KOPT-K1 (cell line): ENCODE measurements at regions not wholly inside any gene's neighbourhood (a gene's known extent, or its start where the extent isn't known, plus 50 kb on each side); places are given as distances from the start of the nearest gene placed in this dataset.
A peak's percentile ranks its signal among the peaks of the same experiment; 100 is the strongest.

Experiments used
- H3K27ac ChIP-seq: fragments of 200-600 bp; sonication (generic); 2 replicates; pipeline ENCODE4 v1.5.1; 2016; ENCODE audit warnings: antibody characterized with exemption, mild to moderate bottlenecking, low read depth, low read length; ENCODE audit not compliant: poor library complexity, severe bottlenecking
- H3K36me3 ChIP-seq: fragments of 200-600 bp; sonication (generic); 2 replicates; pipeline ENCODE4 v1.5.1; 2017; ENCODE audit warnings: antibody characterized with exemption, mild to moderate bottlenecking, low read length, moderate library complexity; ENCODE audit not compliant: insufficient read depth
- H3K9me3 ChIP-seq: fragments of 200-600 bp; sonication (generic); 2 replicates; pipeline ENCODE4 v1.5.1; 2017; ENCODE audit warnings: antibody characterized with exemption, low read length, mild to moderate bottlenecking; ENCODE audit not compliant: insufficient read depth, poor library complexity, severe bottlenecking

GRCh38 chr13:50200988-50201387, 185.7 kb downstream of the KCNRG start:
- Histone ChIP-seq H3K9me3 (no peaks in the 10 kb centered on the region), H3K36me3 (no peaks in the 10 kb centered on the region), H3K27ac (no peak overlapping the region)

GRCh38 chr13:50202485-50202884, 187.2 kb downstream of the KCNRG start:
- Histone ChIP-seq H3K27ac (no peak overlapping the region), H3K36me3 (no peaks in the 10 kb centered on the region), H3K9me3 (no peaks in the 10 kb centered on the region)

- H3K27ac ChIP-seq, result no peak overlapping the region
- no peaks in the 10 kb centered on the region for H3K36me3 ChIP-seq
- H3K9me3 ChIP-seq, result no peaks in the 10 kb centered on the region
Observed at GRCh38 chr13:50203256-50203941, 188.2 kb downstream of the KCNRG start.

GRCh38 chr13:50205581-50205980, 190.3 kb downstream of the KCNRG start:
- Histone ChIP-seq H3K36me3 (no peaks in the 10 kb centered on the region), H3K27ac (no peak overlapping the region), H3K9me3 (no peaks in the 10 kb centered on the region)

- Histone ChIP-seq H3K27ac (peak overlapping the region; percentile 56), H3K36me3 (no peaks in the 10 kb centered on the region), H3K9me3 (peaks cover 13% of the 10 kb centered on the region)
Observed at GRCh38 chr13:50208826-50209335, 193.6 kb downstream of the KCNRG start.

GRCh38 chr13:50209631-50210030, 194.4 kb downstream of the KCNRG start:
- H3K36me3 ChIP-seq, result no peaks in the 10 kb centered on the region
- H3K27ac ChIP-seq, result no peak overlapping the region
- peaks cover 13% of the 10 kb centered on the region for H3K9me3 ChIP-seq

GRCh38 chr13:50213526-50213925, 198.3 kb downstream of the KCNRG start:
- H3K27ac ChIP-seq, result no peak overlapping the region
- H3K36me3 ChIP-seq, result no peaks in the 10 kb centered on the region
- H3K9me3 ChIP-seq, result peaks cover 18% of the 10 kb centered on the region

- Histone ChIP-seq H3K27ac (no peak overlapping the region), H3K36me3 (no peaks in the 10 kb centered on the region), H3K9me3 (peaks cover 18% of the 10 kb centered on the region)
Observed at GRCh38 chr13:50214514-50214913, 199.3 kb downstream of the KCNRG start.

GRCh38 chr13:50215399-50215798, 200.2 kb downstream of the KCNRG start:
- peaks cover 18% of the 10 kb centered on the region for H3K9me3 ChIP-seq
- H3K27ac ChIP-seq, result no peak overlapping the region
- H3K36me3 ChIP-seq, result no peaks in the 10 kb centered on the region

- Histone ChIP-seq H3K36me3 (no peaks in the 10 kb centered on the region), H3K27ac (no peak overlapping the region), H3K9me3 (peaks cover 4% of the 10 kb centered on the region)
Observed at GRCh38 chr13:50219743-50220142, 204.5 kb downstream of the KCNRG start.

- no peak overlapping the region for H3K27ac ChIP-seq
- H3K9me3 ChIP-seq, result peaks cover 4% of the 10 kb centered on the region
- H3K36me3 ChIP-seq, result no peaks in the 10 kb centered on the region
Observed at GRCh38 chr13:50220938-50221337, 205.7 kb downstream of the KCNRG start.

- Histone ChIP-seq H3K27ac (no peak overlapping the region), H3K9me3 (no peaks in the 10 kb centered on the region)
Observed at GRCh38 chr13:50222569-50223332, 207.5 kb downstream of the KCNRG start.

GRCh38 chr13:50224534-50224933, 209.3 kb downstream of the KCNRG start:
- Histone ChIP-seq H3K36me3 (no peaks in the 10 kb centered on the region), H3K9me3 (no peaks in the 10 kb centered on the region), H3K27ac (no peak overlapping the region)

More at GRCh38 chr13:50222569-50223332, 207.5 kb downstream of the KCNRG start:
- H3K36me3 ChIP-seq, result no peaks in the 10 kb centered on the region

GRCh38 chr13:50225193-50226155, 210.2 kb downstream of the KCNRG start:
- no peaks in the 10 kb centered on the region for H3K36me3 ChIP-seq
- no peak overlapping the region for H3K27ac ChIP-seq
- no peaks in the 10 kb centered on the region for H3K9me3 ChIP-seq
